ENCODE measurements at regions not wholly inside any gene's neighbourhood (a gene's known extent, or its start where the extent isn't known, plus 50 kb on each side); places are given as distances from the start of the nearest gene placed in this dataset.
A peak's percentile ranks its signal among the peaks of the same experiment; 100 is the strongest.
"Not testable (repeated sequence)": the region's sequence is repeated elsewhere in the genome, so short reads cannot be mapped to it uniquely, and the experiment has no call there.

GRCh38 chr1:102550729-102551384 is 554.1 kb upstream of the OLFM3 start:
- no peak for DNase-seq (ENCODE audit: low read depth)
- H3K4me3 ChIP-seq (ENCODE audit: low read depth, low read length), result no peak overlapping the region
- TF ChIP-seq, protein P1, sequence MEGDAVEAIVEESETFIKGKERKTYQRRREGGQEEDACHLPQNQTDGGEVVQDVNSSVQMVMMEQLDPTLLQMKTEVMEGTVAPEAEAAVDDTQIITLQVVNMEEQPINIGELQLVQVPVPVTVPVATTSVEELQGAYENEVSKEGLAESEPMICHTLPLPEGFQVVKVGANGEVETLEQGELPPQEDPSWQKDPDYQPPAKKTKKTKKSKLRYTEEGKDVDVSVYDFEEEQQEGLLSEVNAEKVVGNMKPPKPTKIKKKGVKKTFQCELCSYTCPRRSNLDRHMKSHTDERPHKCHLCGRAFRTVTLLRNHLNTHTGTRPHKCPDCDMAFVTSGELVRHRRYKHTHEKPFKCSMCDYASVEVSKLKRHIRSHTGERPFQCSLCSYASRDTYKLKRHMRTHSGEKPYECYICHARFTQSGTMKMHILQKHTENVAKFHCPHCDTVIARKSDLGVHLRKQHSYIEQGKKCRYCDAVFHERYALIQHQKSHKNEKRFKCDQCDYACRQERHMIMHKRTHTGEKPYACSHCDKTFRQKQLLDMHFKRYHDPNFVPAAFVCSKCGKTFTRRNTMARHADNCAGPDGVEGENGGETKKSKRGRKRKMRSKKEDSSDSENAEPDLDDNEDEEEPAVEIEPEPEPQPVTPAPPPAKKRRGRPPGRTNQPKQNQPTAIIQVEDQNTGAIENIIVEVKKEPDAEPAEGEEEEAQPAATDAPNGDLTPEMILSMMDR (IDR thresholded peaks at IDR 0.05; ENCODE audit: low read depth, low read length, missing control alignments), result peak; percentile 67

DNA sequence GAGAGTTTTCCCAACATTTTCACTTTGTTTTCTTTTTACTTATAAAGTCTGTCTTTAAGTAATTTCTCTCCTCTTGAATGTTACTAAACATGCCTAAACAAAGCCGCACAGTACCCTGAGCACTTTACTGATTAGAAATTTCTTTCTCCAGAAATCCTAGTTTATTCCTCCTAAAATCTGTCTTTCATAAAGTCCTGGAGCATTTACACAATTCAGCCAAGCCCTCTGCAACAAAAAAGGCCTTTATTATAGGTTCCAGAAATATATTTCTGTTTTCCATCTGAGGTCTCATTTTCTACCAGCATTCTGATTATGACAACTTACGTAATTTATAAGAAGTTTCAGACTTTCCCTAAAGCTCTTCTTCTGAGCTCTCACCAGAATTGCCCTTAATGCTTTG is 549.5 kb upstream of the OLFM3 start:
- TF ChIP-seq, protein P1 (IDR thresholded peaks at IDR 0.05; ENCODE audit: low read depth, low read length, missing control alignments), result no peak
- DNase-seq (ENCODE audit: low read depth), result no peak
- no peak overlapping the region for H3K4me3 ChIP-seq (ENCODE audit: low read depth, low read length)

- no peak for DNase-seq (ENCODE audit: low read depth)
- H3K4me3 ChIP-seq (ENCODE audit: low read depth, low read length), result no peak overlapping the region
- TF ChIP-seq, protein P1 (IDR thresholded peaks at IDR 0.05; ENCODE audit: low read depth, low read length, missing control alignments), result no peak
These were observed 539.2 kb upstream of the OLFM3 start for GRCh38 chr1:102535829-102536505.

DNA sequence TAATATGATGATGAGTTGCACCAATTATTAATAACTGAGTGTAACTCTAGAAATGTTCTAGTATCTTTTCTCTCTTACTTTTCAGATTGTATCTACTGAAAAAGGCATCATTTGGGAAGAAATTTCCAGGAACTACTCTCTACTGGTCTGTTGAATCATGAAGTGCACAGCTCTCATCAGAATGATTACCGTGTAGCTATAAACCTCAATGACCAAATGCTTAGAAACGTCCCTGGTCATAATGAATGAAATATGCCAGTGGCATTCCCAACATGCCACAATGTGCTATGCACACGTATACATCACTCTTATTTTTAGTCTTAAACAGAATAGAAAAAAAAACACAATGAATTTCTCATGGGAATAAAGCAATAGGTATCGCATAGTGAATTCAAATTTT is 534.3 kb upstream of the OLFM3 start:
- TF ChIP-seq, protein P1 (IDR thresholded peaks at IDR 0.05; ENCODE audit: low read depth, low read length, missing control alignments), result no peak
- no peak overlapping the region for H3K4me3 ChIP-seq (ENCODE audit: low read depth, low read length)
- no peak for DNase-seq (ENCODE audit: low read depth)

DNA sequence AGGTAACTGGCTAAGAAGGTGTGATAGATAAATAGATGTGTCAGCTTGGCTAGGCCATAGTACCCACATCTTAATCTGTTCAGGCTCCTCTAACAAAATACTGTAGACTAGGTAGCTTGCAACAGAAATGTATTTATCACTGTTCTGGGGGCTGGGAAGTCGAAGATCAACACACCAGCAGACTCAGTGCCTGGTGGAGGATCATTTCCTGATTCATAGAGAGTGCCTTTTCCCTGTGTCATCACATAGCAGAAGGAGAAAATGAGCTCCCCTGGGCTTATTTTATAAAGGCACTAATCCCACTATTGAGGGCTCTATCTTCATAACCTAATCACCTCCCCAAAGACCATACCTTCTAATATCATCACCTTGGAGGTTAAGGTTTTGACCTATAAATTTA is 532.7 kb upstream of the OLFM3 start:
- H3K4me3 ChIP-seq (ENCODE audit: low read depth, low read length), result no peak overlapping the region
- TF ChIP-seq, protein P1 (IDR thresholded peaks at IDR 0.05; ENCODE audit: low read depth, low read length, missing control alignments), result no peak
- no peak for DNase-seq (ENCODE audit: low read depth)

- no peak overlapping the region for H3K4me3 ChIP-seq (ENCODE audit: low read depth, low read length)
- TF ChIP-seq, protein P1 (IDR thresholded peaks at IDR 0.05; ENCODE audit: low read depth, low read length, missing control alignments), result no peak
- no peak for DNase-seq (ENCODE audit: low read depth)
These were observed 504.0 kb upstream of the OLFM3 start for GRCh38 chr1:102500758-102501157.

- no peak for DNase-seq (ENCODE audit: low read depth)
- no peak overlapping the region for H3K4me3 ChIP-seq (ENCODE audit: low read depth, low read length)
- TF ChIP-seq, protein P1 (IDR thresholded peaks at IDR 0.05; ENCODE audit: low read depth, low read length, missing control alignments), result no peak
These were observed 502.2 kb upstream of the OLFM3 start for GRCh38 chr1:102498929-102499328.

DNA sequence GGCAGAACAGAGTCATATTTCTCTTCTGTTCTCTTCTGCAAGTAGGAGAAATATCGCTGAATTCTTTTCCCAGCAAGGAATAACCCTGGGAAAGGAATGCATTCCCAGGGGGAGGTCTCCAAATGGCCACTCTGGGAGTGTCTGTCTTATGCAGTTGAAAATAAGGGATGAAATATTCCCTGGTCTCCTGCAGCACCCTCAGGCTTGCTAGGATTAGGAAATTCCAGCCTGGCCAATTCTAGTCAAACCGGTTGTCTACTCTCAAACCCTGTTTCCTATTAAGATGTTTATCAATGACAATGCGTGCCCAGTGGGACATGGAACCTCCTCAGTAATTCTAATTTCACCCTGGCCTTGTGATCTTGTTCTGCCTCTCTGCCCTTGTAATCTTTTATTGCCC is 501.1 kb upstream of the OLFM3 start:
- not testable (repeated sequence) for DNase-seq (ENCODE audit: low read depth)

More for the DNA sequence above, 501.1 kb upstream of the OLFM3 start:
- not testable (repeated sequence) for H3K4me3 ChIP-seq (ENCODE audit: low read depth, low read length)

Data from GM12864 (cell line).